NCI-H1436 treated with DMSO at 0.1 percent for 48 hours (cell line): ENCODE measurements at regions not wholly inside any gene's neighbourhood (a gene's known extent, or its start where the extent isn't known, plus 50 kb on each side); places are given as distances from the start of the nearest gene placed in this dataset.
"Not testable (repeated sequence)": the region's sequence is repeated elsewhere in the genome, so short reads cannot be mapped to it uniquely, and the experiment has no call there.

ENCODE experiments used
- DNase-seq: peaks from one replicate; lab custom pipeline; 2025; lab: John Stamatoyannopoulos, UW

DNA sequence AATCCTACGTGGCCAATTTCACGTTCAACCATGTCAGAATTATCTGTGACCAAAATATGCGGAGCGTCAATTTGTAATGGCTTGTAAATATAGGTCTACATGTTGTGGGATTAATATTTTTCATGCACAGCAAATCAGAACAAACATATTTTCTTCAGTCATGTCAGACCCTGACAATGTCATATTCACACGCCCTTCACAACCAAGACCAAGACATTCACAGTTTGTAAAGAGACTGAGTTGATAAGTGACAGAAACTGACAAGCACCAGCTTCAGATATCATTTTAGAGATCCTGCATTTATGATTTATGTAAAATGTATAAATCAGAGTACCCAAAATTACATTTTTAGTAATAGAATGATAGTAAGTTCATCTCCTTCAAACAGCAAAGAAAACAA, 57.3 kb upstream of the NOVA1 start:
- DNase-seq = no peak

- DNase-seq = no peak
These were observed 65.7 kb upstream of the NOVA1 start for GRCh38 chr14:26663506-26663905.

DNA sequence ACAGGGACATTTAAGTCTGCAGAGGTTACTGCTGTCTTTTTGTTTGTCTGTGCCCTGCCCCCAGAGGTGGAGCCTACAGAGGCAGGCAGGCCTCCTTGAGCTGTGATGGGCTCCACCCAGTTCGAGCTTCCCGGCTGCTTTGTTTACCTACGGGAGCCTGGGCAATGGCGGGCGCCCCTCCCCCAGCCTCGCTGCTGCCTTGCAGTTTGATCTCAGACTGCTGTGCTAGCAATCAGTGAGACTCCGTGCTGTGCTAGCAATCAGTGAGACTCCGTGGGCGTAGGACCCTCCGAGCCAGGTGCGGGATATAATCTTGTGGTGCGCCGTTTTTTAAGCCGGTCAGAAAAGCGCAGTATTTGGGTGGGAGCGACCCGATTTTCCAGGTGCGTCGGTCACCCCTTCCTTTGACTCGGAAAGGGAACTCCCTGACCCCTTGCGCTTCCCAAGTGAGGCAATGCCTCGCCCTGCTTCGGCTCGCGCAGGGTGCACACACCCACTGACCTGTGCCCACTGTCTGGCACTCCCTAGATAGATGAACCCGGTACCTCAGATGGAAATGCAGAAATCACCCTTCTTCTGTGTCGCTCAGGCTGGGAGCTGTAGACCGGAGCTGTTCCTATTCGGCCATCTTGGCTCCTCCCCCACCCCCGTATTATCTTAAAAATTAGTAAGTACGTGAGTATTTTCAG, 81.0 kb upstream of the NOVA1 start:
- not testable (repeated sequence) for DNase-seq

DNA sequence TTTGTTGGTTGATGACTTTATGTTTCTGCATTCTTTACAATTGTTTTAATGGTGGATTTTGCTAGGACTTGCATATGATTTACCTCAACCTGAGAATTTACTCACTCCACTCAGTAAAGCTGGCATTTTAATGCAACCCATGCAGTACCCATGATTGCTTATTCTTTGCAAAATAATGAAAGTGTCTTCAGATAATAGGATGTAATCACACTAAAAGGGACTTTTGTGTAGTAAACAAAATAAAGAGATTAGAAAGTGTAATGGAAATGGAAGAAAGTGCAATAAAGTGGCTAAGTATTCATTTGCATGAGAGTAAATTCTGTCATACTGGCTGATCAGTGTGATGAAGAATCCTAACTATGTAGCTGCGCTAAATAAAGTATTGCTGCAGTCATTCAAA, 87.6 kb upstream of the NOVA1 start:
- DNase-seq = no peak

DNA sequence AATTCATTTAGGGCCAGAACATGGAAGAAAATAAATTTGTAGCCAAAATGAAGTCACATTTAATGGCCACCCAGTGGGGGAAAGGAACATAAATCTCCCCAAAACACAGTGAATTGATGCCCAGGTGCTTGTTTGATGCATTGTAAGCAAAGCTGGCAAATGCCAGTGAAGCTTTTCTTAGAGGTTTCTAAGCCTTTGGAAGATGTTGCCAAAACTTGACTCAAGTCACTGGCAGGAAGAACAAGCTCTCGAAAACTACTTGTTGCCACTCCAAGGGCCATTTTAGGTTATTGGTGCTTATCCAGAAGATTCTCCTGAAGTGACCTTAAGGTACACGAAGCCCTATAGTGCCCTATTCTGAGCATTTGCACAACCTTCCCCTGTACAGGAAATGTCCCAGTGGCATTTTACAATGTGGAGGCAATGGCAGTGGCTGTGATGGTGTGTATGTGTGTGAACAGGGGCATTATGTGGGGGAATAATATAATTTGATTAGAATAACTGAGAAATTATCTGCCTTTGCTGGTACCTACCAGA, 89.5 kb upstream of the NOVA1 start:
- DNase-seq = no peak

- DNase-seq = no peak
These were observed 96.7 kb upstream of the NOVA1 start for GRCh38 chr14:26694521-26694920.

DNA sequence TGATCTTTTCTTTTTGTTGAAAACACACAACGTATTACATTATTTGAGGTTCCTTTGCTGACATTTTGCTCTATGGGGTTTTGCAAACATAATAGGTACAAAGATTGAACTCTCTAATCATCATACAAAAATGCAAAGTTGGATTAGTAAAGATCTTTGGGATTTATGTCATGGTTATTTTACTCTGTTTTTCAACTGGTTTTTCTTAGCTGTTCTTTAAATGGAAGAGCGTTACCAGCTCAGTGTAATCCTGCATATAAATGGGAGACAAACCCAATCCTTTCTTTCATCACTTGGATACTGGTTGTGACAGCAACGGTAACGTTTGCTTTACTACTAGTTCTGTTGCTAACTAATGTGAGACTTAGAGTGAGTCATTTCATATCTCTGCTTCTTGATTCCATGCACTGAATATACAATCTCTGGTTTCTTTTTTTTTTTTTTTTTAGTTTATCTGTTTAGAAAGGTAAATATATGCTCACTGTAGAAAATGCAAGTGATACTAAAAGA, 104.9 kb upstream of the NOVA1 start:
- DNase-seq = no peak

DNA sequence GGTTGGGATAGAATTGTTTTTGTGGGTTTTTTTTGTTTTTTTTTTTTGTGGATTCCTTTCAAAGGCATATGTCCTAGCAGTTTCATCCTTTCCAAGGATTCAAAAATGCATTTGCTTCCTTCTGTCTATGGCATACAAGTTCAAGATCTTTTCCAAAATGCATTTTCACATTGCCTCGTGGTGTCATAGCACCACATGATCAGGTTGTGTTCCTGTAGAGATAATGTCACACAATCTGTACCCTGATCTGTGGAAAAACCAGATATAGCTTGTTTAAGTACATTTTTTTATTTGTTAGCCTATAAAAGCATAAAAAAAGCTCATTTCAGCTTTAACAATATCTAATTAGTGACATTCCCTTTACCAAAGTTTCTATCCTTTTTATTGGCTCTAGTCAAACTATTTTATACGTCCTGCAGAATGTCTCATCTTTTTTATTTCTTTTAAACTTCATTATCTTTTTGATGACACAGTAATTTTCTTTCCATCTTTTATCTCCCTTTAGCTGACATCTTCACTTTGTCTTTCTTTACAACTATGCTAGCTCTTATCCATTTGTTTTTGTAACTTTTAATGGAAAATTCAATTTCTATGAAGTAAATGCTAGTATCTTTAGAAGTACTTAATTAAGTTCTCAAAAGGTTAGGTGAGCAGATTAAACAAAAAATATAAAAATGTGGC, 106.0 kb upstream of the NOVA1 start:
- no peak for DNase-seq

GRCh38 chr14:26707234-26707633, 109.4 kb upstream of the NOVA1 start:
- no peak for DNase-seq

GRCh38 chr14:26709019-26709418, 111.2 kb upstream of the NOVA1 start:
- DNase-seq = no peak

DNA sequence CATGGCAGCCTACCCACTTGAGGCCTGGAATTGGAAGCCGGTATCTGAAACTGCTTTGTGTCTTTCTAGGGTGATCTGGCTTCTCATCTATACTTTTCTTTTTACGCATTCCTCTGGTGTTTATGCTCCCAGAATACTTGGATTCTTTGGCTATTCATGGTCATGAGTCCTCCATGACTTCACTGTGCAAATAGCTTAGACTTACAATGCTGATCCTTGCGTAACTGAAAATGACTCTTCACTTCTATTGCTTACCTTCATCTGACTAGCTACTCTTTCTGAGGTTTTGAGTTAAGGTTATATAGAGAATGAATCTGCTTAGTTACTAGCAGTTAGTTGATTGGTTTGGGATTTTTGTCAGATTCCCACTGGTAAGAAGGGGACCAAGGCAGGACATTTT, 121.7 kb upstream of the NOVA1 start:
- DNase-seq = no peak

- no peak for DNase-seq
These were observed 124.4 kb upstream of the NOVA1 start for GRCh38 chr14:26722258-26722657.

DNA sequence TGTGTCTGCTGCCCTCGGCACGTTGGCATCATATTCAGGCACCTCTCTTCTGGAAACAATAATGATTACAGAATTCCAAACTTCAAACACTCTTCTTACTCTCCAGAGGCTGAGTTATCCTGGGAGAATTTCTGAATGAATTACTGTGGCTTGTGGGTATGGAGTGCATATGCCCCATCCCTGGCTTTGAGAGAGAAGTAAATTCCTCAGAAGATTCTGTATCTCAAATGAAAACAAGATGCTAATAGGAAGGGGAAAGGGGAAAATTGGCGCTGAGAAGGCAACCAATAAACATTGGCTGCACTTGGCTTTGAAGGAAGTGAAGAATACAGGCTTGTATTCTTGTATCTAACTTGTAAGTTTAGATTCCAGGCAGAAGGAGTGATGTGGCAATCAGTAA, 132.0 kb upstream of the NOVA1 start:
- DNase-seq = no peak

DNA sequence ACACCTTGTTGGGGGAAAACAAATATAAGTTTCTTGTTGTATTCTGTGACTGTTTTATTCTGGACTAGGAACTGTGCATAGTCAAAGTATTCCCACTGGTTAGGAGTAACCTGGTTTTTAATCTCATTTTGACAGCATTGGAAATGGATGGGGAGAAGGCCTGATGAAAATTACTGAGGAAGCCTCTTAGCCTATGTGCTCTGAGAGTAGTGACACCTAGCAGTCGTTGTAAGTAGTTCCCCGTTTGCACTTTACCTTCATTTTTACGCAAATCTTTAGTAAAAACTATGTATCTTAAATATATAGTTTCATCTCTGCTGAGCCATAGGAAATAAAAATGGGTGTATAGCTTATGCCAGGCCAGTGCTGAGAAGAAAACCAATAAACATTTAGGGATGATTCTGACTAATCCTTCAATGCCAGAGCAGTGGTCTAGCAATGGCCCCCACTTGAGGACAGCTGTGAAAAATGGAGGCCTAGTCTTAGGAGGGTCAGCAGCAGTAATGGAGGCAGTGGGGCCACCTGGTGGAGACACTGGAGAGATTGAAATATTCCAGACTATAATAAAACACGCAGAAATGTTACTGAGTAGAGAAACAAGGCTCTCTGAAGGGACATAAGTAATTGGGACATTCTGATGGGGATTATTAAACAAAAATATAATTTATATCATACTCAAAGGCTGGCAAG, 133.2 kb upstream of the NOVA1 start:
- DNase-seq = no peak

DNA sequence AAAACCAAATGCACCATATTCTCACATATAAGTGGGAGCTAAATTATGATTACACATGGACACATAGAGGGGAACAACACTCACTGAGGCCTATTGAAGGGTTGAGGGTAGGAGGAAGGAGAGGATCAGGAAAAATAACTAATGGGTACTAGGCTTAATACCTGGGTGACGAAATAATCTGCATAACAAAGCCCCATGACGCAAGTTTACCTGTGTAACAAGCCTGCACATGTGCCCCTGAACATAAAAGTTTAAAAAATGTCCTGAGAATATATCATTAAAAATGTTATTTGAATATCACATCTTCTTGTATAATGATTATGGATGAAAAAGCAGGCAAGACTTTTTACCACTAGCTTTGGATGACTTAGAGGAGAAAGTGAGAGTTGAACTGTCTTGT, 138.0 kb upstream of the NOVA1 start:
- no peak for DNase-seq

GRCh38 chr14:26738571-26738970, 140.7 kb upstream of the NOVA1 start:
- DNase-seq = no peak

- no peak for DNase-seq
These were observed 143.9 kb upstream of the NOVA1 start for GRCh38 chr14:26741711-26742212.

GRCh38 chr14:26743284-26743683, 145.5 kb upstream of the NOVA1 start:
- DNase-seq = no peak

- DNase-seq = no peak
These were observed 147.1 kb upstream of the NOVA1 start for GRCh38 chr14:26744903-26745302.

- DNase-seq = no peak
These were observed 163.7 kb upstream of the NOVA1 start for GRCh38 chr14:26761532-26761931.

DNA sequence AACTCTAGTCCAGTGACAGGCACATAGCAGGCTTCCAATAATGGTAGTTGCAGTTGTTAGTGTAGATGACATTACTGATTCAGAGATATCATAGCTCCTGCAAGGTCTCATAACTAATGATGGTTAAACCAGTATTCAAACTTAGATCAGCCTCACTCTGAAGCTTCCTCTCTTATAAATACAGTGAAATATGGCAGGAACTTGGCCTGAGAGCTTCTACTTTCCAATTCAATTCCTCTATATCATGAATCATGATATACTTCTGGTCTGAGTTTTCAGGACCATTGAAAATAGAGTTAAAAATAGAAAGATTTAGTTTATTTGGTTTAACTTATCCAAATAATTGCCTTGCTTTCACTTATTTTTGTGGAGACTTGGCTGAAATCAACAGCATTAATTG, 167.5 kb upstream of the NOVA1 start:
- DNase-seq = no peak

DNA sequence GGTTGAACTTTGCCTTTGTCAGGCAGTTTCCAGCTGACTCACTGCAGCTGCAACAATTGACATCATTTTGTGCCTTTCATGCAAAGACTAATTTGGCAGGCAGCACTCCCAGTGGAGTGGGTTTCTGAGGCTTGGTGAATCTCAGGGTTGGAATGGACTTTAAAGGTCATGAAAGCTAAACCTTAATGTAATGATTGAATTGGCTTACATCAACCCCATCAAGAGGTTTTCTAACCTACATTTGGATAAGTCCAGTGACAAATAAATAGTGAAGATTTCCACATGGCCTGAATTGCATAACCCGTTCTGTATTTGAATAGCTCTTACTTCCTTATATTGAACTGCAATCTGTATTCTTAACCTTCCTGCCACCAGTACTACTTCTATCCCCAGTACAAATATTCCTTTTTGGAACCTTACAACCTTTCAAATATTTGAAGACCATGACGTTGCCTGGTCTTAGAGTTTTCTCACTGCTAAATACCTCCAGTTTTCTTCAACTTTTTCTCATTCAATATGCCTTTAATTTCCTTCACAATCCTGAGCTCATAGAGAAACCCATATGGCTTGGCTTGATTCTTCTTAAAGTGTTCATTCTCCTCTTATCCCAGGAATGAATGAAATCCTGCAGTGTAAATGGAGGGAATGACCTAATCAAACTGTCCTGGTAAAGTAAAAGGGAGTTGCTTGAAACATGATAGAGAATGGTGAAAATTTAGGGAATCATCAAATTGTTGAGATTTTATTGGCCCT, 168.1 kb upstream of the NOVA1 start:
- no peak for DNase-seq
